Mesenchymal stem cell (in vitro differentiated cells and primary cell): ENCODE measurements at regions not wholly inside any gene's neighbourhood (a gene's known extent, or its start where the extent isn't known, plus 50 kb on each side); places are given as distances from the start of the nearest gene placed in this dataset.

Experiments
- DNase-seq: peaks from one replicate; pipeline ENCODE4 v3.0.0-alpha.2; 2013
- H2AFZ ChIP-seq: one replicate; pipeline ENCODE4 v1.6.1; 2013; ENCODE audit warnings: low read depth, mild to moderate bottlenecking, control low read depth, inconsistent platforms, low read length, moderate library complexity
- H2AK5ac ChIP-seq: 2 replicates; pipeline ENCODE4 v1.6.1; 2013; ENCODE audit warnings: low read length, moderate library complexity, mild to moderate bottlenecking, inconsistent platforms; ENCODE audit not compliant: severe bottlenecking
- H2BK120ac ChIP-seq: one replicate; pipeline ENCODE4 v1.6.1; 2013; ENCODE audit warnings: low read depth, mild to moderate bottlenecking, inconsistent platforms, low read length, moderate library complexity
- H2BK12ac ChIP-seq, 2 experiments: one replicate each; pipeline ENCODE4 v1.6.1; 2013; ENCODE audit warnings: inconsistent platforms in 2 of 2, low read length in 2 of 2, mild to moderate bottlenecking in 2 of 2, moderate library complexity in 2 of 2, control low read depth in 1 of 2
- H2BK15ac ChIP-seq: one replicate; pipeline ENCODE4 v1.6.1; 2013; ENCODE audit warnings: mild to moderate bottlenecking, low read depth, inconsistent platforms; ENCODE audit not compliant: poor library complexity, severe bottlenecking
- H2BK5ac ChIP-seq: 2 replicates; pipeline ENCODE4 v1.6.1; 2013; ENCODE audit warnings: low read depth, mild to moderate bottlenecking, low read length, control low read depth, inconsistent platforms; ENCODE audit not compliant: poor library complexity, severe bottlenecking
- H3K14ac ChIP-seq, 2 experiments: one replicate each; pipeline ENCODE4 v1.6.1; 2013; ENCODE audit warnings: inconsistent platforms in 2 of 2, low read length in 2 of 2, control low read depth in 1 of 2, mild to moderate bottlenecking in 1 of 2, moderate library complexity in 1 of 2
- H3K18ac ChIP-seq, 2 experiments: one replicate each; pipeline ENCODE4 v1.6.1; 2013; ENCODE audit warnings: inconsistent platforms in 2 of 2, low read length in 2 of 2, control low read depth in 1 of 2, low read depth in 1 of 2, mild to moderate bottlenecking in 1 of 2
- H3K23ac ChIP-seq, 2 experiments: one replicate each; pipeline ENCODE4 v1.6.1; 2013; ENCODE audit warnings: inconsistent platforms in 2 of 2, low read length in 2 of 2, mild to moderate bottlenecking in 2 of 2, moderate library complexity in 2 of 2, control low read depth in 1 of 2
- H3K27ac ChIP-seq: 2 replicates; pipeline ENCODE4 v1.5.1; 2013; ENCODE audit warnings: mild to moderate bottlenecking, moderate library complexity, low read length, control low read depth, inconsistent platforms; ENCODE audit not compliant: poor library complexity, severe bottlenecking
- H3K27me3 ChIP-seq, 2 experiments: 2 replicates each; pipeline versions ENCODE4 v1.6.1 to v1.7.0; 2013; ENCODE audit warnings: low read length in 2 of 2, mild to moderate bottlenecking in 2 of 2, moderate library complexity in 2 of 2, control low read depth in 1 of 2, inconsistent platforms in 1 of 2; ENCODE audit not compliant: control insufficient read depth in 1 of 2, insufficient read depth in 1 of 2
- H3K36me3 ChIP-seq, 2 experiments: 2 replicates each; pipeline versions ENCODE4 v1.6.1 to v1.7.0; 2013; ENCODE audit warnings: low read length in 2 of 2, control low read depth in 1 of 2, inconsistent platforms in 1 of 2, low read depth in 1 of 2, mild to moderate bottlenecking in 1 of 2; ENCODE audit not compliant: insufficient read depth in 2 of 2, control insufficient read depth in 1 of 2
- H3K4ac ChIP-seq, 2 experiments: one replicate each; pipeline ENCODE4 v1.6.1; 2013; ENCODE audit warnings: inconsistent platforms in 2 of 2, low read length in 2 of 2, mild to moderate bottlenecking in 2 of 2, moderate library complexity in 2 of 2, control low read depth in 1 of 2, low read depth in 1 of 2
- H3K4me1 ChIP-seq: 2 replicates; pipeline ENCODE4 v1.6.1; 2013; ENCODE audit warnings: low read depth, low read length, control low read depth; ENCODE audit not compliant: control insufficient read depth, insufficient read depth
- H3K4me2 ChIP-seq: 2 replicates; pipeline ENCODE4 v1.6.1; 2013; ENCODE audit warnings: low read length, mild to moderate bottlenecking, inconsistent platforms; ENCODE audit not compliant: poor library complexity, severe bottlenecking
- H3K4me3 ChIP-seq, 2 experiments: 2 replicates each; pipeline versions ENCODE4 v1.5.1 to v1.7.0; 2013; ENCODE audit warnings: low read length in 2 of 2, mild to moderate bottlenecking in 2 of 2, control low read depth in 1 of 2, low read depth in 1 of 2; ENCODE audit not compliant: insufficient read depth in 1 of 2
- H3K79me1 ChIP-seq: replicated peaks from 2 replicates; pipeline ENCODE4 v1.6.1; 2013; ENCODE audit warnings: mild to moderate bottlenecking, control low read depth, low read length, inconsistent platforms; ENCODE audit not compliant: poor library complexity, severe bottlenecking
- H3K9ac ChIP-seq: 2 replicates; pipeline ENCODE4 v1.7.0; 2013; ENCODE audit warnings: mild to moderate bottlenecking, low read length, moderate library complexity
- H3K9me3 ChIP-seq: 2 replicates; pipeline ENCODE4 v1.7.0; 2013; ENCODE audit warnings: mild to moderate bottlenecking, low read length; ENCODE audit not compliant: control insufficient read depth
- H4K8ac ChIP-seq: one replicate; pipeline ENCODE4 v1.6.1; 2013; ENCODE audit warnings: inconsistent platforms, mild to moderate bottlenecking, low read length, moderate library complexity
- H4K91ac ChIP-seq: one replicate; pipeline ENCODE4 v1.6.1; 2013; ENCODE audit warnings: mild to moderate bottlenecking, low read length, inconsistent platforms
- WGBS: methylation state at CpG from one replicate; pipeline ENCODE4 v1.1.7; 2013; ENCODE audit warnings: mixed read lengths; 5-methylcytosine and 5-hydroxymethylcytosine counted together

DNA sequence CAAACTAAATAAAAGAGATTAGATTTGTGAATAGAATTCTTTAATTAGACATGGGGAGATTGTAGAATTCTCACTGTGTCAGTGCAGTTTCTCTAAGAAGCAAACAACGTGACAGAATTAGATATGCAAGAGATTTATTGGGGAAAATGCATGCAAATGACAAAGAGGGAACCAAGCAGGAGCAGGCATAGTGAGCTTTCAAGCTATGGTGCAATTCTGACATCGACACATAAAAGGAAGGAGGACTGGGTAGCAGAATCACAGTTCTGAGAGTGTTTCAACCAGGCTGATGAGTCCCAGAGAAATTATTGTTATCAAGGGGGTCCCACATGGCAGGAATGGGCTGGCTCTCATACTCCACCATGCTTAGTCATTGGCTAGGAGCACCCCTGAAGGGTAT, 338.4 kb downstream of the FIGN start:
- Histone ChIP-seq H3K9ac (no peak overlapping the region), H3K14ac (peak overlapping the region in 1 of 2 experiments; percentile 41), H3K27ac (no peak overlapping the region), H2AK5ac (no peak overlapping the region), H3K18ac (no peak overlapping the region), H2AFZ (peak overlapping the region; percentile 39), H3K36me3 (no peaks in the 10 kb centered on the region), H2BK12ac (no peak overlapping the region), H2BK5ac (no peak overlapping the region), H3K23ac (peak overlapping the region in 1 of 2 experiments; percentile 69), H3K79me1 (no peaks in the 10 kb centered on the region), H2BK120ac (no peak overlapping the region), H2BK15ac (no peak overlapping the region), H4K8ac (no peak overlapping the region), H3K9me3 (no peaks in the 10 kb centered on the region), H4K91ac (no peak overlapping the region), H3K4me2 (no peak overlapping the region), H3K4me1 (no peaks in the 10 kb centered on the region), H3K27me3 (no peaks in the 10 kb centered on the region), H3K4ac (no peak overlapping the region), H3K4me3 (no peak overlapping the region)
- WGBS, result 65% methylated on average over 2 of the region's 2 CpGs
- peak; percentile 7 for DNase-seq

DNA sequence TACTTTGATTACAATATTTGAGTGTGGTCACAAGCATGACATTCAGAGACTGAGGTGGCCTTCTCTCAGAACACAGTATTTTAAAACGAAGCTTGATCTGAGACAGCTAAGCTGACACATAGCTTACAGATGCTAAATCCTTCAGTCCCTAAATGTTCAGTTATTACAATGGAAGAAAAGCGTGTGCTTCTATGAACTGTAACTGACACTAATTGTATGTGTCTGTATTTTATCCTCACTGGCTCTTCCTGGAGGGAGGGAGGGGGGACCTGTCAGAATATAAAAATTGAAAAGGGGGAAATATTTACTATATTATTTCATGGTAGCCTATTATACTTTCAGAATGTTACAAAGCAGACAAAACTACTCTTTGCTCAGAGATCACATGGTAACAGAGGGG, 340.2 kb downstream of the FIGN start:
- no peak overlapping the region for H3K4me2 ChIP-seq
- no peaks in the 10 kb centered on the region for H3K27me3 ChIP-seq
- H2AFZ ChIP-seq, result no peak overlapping the region
- no peaks in the 10 kb centered on the region for H3K79me1 ChIP-seq
- no peak overlapping the region for H2BK15ac ChIP-seq
- H3K27ac ChIP-seq, result no peak overlapping the region
- no peak overlapping the region for H3K14ac ChIP-seq
- H2AK5ac ChIP-seq, result no peak overlapping the region
- WGBS, result no CpG with 5 or more reads among the region's 2 CpGs
- no peak overlapping the region for H3K9ac ChIP-seq
- no peaks in the 10 kb centered on the region for H3K9me3 ChIP-seq
- no peak overlapping the region for H3K4ac ChIP-seq
- no peak overlapping the region for H4K8ac ChIP-seq
- no peak for DNase-seq
- no peaks in the 10 kb centered on the region for H3K36me3 ChIP-seq
- no peaks in the 10 kb centered on the region for H3K4me1 ChIP-seq
- H3K18ac ChIP-seq, result no peak overlapping the region
- H3K4me3 ChIP-seq, result no peak overlapping the region
- no peak overlapping the region for H2BK120ac ChIP-seq
- H4K91ac ChIP-seq, result no peak overlapping the region
- no peak overlapping the region for H2BK12ac ChIP-seq
- H3K23ac ChIP-seq, result no peak overlapping the region
- H2BK5ac ChIP-seq, result no peak overlapping the region

DNA sequence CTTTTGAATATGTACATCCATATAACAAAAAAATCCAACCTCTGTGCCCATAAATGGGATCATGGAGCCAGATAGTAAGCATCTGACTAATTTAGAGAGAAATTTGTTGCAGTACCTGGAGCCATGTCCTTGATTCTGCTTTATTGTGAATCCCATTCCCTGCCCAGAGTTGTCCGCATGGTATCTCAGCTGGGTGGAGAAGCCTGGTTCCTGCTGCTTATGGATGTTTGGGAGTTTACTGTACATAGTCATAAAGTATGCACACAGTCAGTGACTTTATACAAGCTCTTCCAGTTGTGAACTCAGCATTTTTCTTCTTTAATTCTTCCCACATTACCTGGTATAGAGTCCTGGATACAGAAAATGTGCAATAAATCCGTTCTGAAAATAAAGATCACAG, 346.0 kb downstream of the FIGN start:
- Histone ChIP-seq H4K91ac (no peak overlapping the region), H2BK15ac (no peak overlapping the region), H3K9ac (no peak overlapping the region), H2AFZ (no peak overlapping the region), H3K4me3 (no peak overlapping the region), H3K27me3 (no peaks in the 10 kb centered on the region), H3K4ac (no peak overlapping the region), H2BK12ac (no peak overlapping the region), H2AK5ac (no peak overlapping the region), H3K18ac (no peak overlapping the region), H3K36me3 (no peaks in the 10 kb centered on the region), H3K23ac (no peak overlapping the region), H3K4me2 (no peak overlapping the region), H2BK5ac (no peak overlapping the region), H3K27ac (no peak overlapping the region), H3K14ac (no peak overlapping the region), H4K8ac (no peak overlapping the region), H3K79me1 (no peaks in the 10 kb centered on the region), H3K9me3 (no peaks in the 10 kb centered on the region), H3K4me1 (no peaks in the 10 kb centered on the region), H2BK120ac (no peak overlapping the region)
- DNase-seq, result no peak
- 100% methylated on average over 1 of the region's 2 CpGs for WGBS

DNA sequence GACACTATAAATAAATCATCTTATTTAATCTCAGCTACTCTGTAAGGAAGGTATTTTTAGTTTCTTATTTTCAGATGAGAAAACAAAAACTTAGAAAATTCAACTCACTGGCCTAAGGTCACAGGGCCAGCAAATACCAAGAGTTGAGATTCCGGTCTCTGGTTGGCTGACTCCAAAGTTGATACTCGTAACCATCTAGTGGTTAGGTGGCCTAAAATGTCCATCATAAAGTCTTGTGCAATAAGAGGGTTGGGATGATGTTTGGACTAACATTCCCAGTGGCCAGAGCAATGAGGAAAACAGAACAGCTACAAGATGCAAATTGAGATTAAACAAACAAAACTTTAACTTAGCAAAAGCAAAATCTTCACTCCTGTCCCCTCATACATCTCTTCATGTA, 360.3 kb downstream of the FIGN start:
- H2AK5ac ChIP-seq, result no peak overlapping the region
- H3K4ac ChIP-seq, result no peak overlapping the region
- H3K4me3 ChIP-seq, result no peak overlapping the region
- H3K23ac ChIP-seq, result no peak overlapping the region
- no peak overlapping the region for H2BK15ac ChIP-seq
- H4K8ac ChIP-seq, result no peak overlapping the region
- no peak overlapping the region for H2BK12ac ChIP-seq
- no peaks in the 10 kb centered on the region for H3K4me1 ChIP-seq
- no peak overlapping the region for H2BK5ac ChIP-seq
- H3K18ac ChIP-seq, result no peak overlapping the region
- H2AFZ ChIP-seq, result no peak overlapping the region
- no peak overlapping the region for H3K27ac ChIP-seq
- H3K9me3 ChIP-seq, result no peaks in the 10 kb centered on the region
- no peaks in the 10 kb centered on the region for H3K27me3 ChIP-seq
- no peaks in the 10 kb centered on the region for H3K36me3 ChIP-seq
- no peak overlapping the region for H3K14ac ChIP-seq
- no peak overlapping the region for H3K9ac ChIP-seq
- H2BK120ac ChIP-seq, result no peak overlapping the region
- H3K4me2 ChIP-seq, result no peak overlapping the region
- 96% methylated on average over 2 of the region's 2 CpGs for WGBS
- DNase-seq, result no peak
- H3K79me1 ChIP-seq, result no peaks in the 10 kb centered on the region
- H4K91ac ChIP-seq, result no peak overlapping the region
